Kidney (tissue), 13 donors: ENCODE measurements at regions not wholly inside any gene's neighbourhood (a gene's known extent, or its start where the extent isn't known, plus 50 kb on each side); places are given as distances from the start of the nearest gene placed in this dataset.

Source experiments
- DNase-seq, 5 donors: peaks; one replicate each; pipeline ENCODE4 v3.0.0-alpha.2; 2013 to 2020
- FAIRE-seq: peaks from 2 replicates; lab custom pipeline; 2012; peaks lifted over from hg19 to GRCh38; lab: Jason Lieb, UNC
- H3K27ac ChIP-seq, 2 donors: one replicate each; pipeline ENCODE4 v1.7.0; 2013; ENCODE audit warnings: low read depth in 2 of 2, low read length in 2 of 2, inconsistent platforms in 1 of 2
- H3K27me3 ChIP-seq: one replicate; pipeline ENCODE4 v1.7.1; 2013; ENCODE audit warnings: low read length, inconsistent platforms; ENCODE audit not compliant: control insufficient read depth, insufficient read depth
- H3K36me3 ChIP-seq, 3 donors: one replicate each; pipeline versions ENCODE4 v1.7.0 to v1.7.1; 2013; ENCODE audit warnings: low read length in 3 of 3, control low read depth in 1 of 3, inconsistent platforms in 1 of 3; ENCODE audit not compliant: insufficient read depth in 3 of 3, control insufficient read depth in 2 of 3
- H3K4me1 ChIP-seq, 3 donors: one replicate each; pipeline versions ENCODE4 v1.7.0 to v1.7.1; 2013; ENCODE audit warnings: low read length in 3 of 3, inconsistent platforms in 1 of 3, low read depth in 1 of 3; ENCODE audit not compliant: control insufficient read depth in 2 of 3, insufficient read depth in 2 of 3
- H3K4me3 ChIP-seq, 3 donors: one replicate each; pipeline versions ENCODE4 v1.7.0 to v1.8.1; 2013; ENCODE audit warnings: low read length in 3 of 3, control low read depth in 1 of 3, inconsistent platforms in 1 of 3
- H3K9ac ChIP-seq, 3 donors: one replicate each; pipeline versions ENCODE4 v1.7.0 to v1.7.1; 2013; ENCODE audit warnings: low read length in 3 of 3, control low read depth in 1 of 3, inconsistent platforms in 1 of 3
- H3K9me3 ChIP-seq, 3 donors: one replicate each; pipeline versions ENCODE4 v1.7.0 to v1.7.1; 2013; ENCODE audit warnings: low read length in 3 of 3, control low read depth in 1 of 3, inconsistent platforms in 1 of 3; ENCODE audit not compliant: control insufficient read depth in 2 of 3, insufficient read depth in 1 of 3
- CTCF ChIP-seq: IDR thresholded peaks from 3 replicates; pipeline ENCODE4 v1.5.1; 2012; ENCODE audit warnings: mild to moderate bottlenecking, moderate library complexity, borderline replicate concordance; ENCODE audit not compliant: insufficient read depth; ENCODE audit errors: extremely low read depth
- intact Hi-C: fragments of 100-400 bp; cut with DNase I; formaldehyde crosslinking; loops from one replicate; pipeline ENCODE4 v1.11.1; 2022
- donor health status: control.
- donor health status: control.
- donor health status: control.
- donor health status: control.
- donor health status: control.
- donor health status: DM: yes; HTN: yes; CAD: no.
- donor health status: Normal renal cell carcinoma (clear cell type).

- no peaks in the 10 kb centered on the region for H3K36me3 ChIP-seq
- no peaks in the 10 kb centered on the region for H3K4me1 ChIP-seq
- no peak overlapping the region for H3K9ac ChIP-seq
- no peak overlapping the region for H3K27ac ChIP-seq
- FAIRE-seq, result no peak
- H3K27me3 ChIP-seq, result no peaks in the 10 kb centered on the region
- H3K9me3 ChIP-seq, result peaks cover 0 to 7% (median 0%) of the 10 kb centered on the region in 3 donors
- intact Hi-C loops, result no loop called here
- TF ChIP-seq CTCF, result no peak
- no peak overlapping the region for H3K4me3 ChIP-seq
- peak in 2 of 5 donors; percentile 39 to 65 for DNase-seq
These were observed 55.3 kb upstream of the ZMIZ1 start for GRCh38 chr10:79013406-79013987.

- Histone ChIP-seq H3K36me3 (no peaks in the 10 kb centered on the region), H3K27me3 (no peaks in the 10 kb centered on the region), H3K9ac (no peak overlapping the region), H3K9me3 (peaks cover 0 to 7% (median 0%) of the 10 kb centered on the region in 3 donors), H3K4me1 (no peaks in the 10 kb centered on the region), H3K27ac (no peak overlapping the region), H3K4me3 (no peak overlapping the region)
- FAIRE-seq (no peak), DNase-seq (peak in 1 of 5 donors; percentile 56)
- intact Hi-C loops, result no loop called here
- TF ChIP-seq CTCF, result no peak
These were observed 54.0 kb upstream of the ZMIZ1 start for GRCh38 chr10:79014796-79015195.

GRCh38 chr10:79017882-79018520 lies 50.8 kb upstream of the ZMIZ1 start:
- intact Hi-C loops, result no loop called here
- Histone ChIP-seq H3K4me3 (no peak overlapping the region), H3K9ac (no peak overlapping the region), H3K36me3 (no peaks in the 10 kb centered on the region), H3K4me1 (no peaks in the 10 kb centered on the region), H3K27me3 (no peaks in the 10 kb centered on the region), H3K9me3 (peaks cover 0 to 7% (median 0%) of the 10 kb centered on the region in 3 donors), H3K27ac (no peak overlapping the region)
- DNase-seq (peak in 2 of 5 donors; percentile 2 to 17), FAIRE-seq (no peak)
- TF ChIP-seq CTCF, result no peak
